AG04449 (cell line): ENCODE measurements at regions not wholly inside any gene's neighbourhood (a gene's known extent, or its start where the extent isn't known, plus 50 kb on each side); places are given as distances from the start of the nearest gene placed in this dataset.
"Not testable (repeated sequence)": the region's sequence is repeated elsewhere in the genome, so short reads cannot be mapped to it uniquely, and the experiment has no call there.

Experiments used
- CTCF ChIA-PET: fragments of 350-600 bp; formaldehyde crosslinking; extraction: SDS; loops from one replicate; lab custom pipeline; 2021; ENCODE audit warnings: antibody characterized with exemption; lab: Yijun Ruan, JAX
- POLR2A ChIA-PET: fragments of 400-600, 350-600 bp; formaldehyde crosslinking; extraction: SDS; loops from one replicate; lab custom pipeline; 2020; ENCODE audit warnings: antibody characterized with exemption, inconsistent platforms; lab: Yijun Ruan, JAX
- DNase-seq: peaks from one replicate; pipeline ENCODE4 v3.0.0-alpha.2; 2010; ENCODE audit warnings: low read depth, low spot score
- H3K4me3 ChIP-seq: 2 replicates; pipeline ENCODE4 v1.5.1; 2011; ENCODE audit warnings: low read depth, mild to moderate bottlenecking, control low read depth, low read length
- TF ChIP-seq, protein P1 (sequence below): IDR thresholded peaks from one replicate; pipeline ENCODE4 v1.5.1; 2011; ENCODE audit warnings: mild to moderate bottlenecking, moderate library complexity, low read length, control low read depth, inconsistent platforms; ENCODE audit not compliant: insufficient read depth; ENCODE audit errors: missing control alignments

DNA sequence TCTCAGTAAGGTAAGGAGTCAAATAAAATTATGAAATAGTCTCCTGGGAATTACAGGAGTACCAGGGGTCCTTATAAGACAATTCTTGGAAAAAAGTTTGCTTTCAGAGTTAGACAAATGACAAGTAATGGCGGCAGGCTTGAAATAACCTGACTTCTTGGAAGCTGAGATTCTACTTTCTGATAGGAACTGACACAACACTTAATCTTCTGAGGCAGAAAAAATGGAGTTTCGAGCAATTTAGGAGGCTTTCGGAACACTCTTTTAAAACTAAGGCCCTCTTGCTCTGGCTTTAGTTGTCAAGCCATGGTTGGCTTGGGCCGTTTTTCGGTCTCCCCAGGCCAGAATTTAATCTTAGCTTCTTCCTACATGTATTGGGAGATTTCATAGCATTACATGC is 260.0 kb downstream of the GATA3 start:
- no peak overlapping the region for H3K4me3 ChIP-seq
- CTCF ChIA-PET = no interaction called here
- POLR2A ChIA-PET = no interaction called here
- DNase-seq = no peak
- TF ChIP-seq, protein P1, sequence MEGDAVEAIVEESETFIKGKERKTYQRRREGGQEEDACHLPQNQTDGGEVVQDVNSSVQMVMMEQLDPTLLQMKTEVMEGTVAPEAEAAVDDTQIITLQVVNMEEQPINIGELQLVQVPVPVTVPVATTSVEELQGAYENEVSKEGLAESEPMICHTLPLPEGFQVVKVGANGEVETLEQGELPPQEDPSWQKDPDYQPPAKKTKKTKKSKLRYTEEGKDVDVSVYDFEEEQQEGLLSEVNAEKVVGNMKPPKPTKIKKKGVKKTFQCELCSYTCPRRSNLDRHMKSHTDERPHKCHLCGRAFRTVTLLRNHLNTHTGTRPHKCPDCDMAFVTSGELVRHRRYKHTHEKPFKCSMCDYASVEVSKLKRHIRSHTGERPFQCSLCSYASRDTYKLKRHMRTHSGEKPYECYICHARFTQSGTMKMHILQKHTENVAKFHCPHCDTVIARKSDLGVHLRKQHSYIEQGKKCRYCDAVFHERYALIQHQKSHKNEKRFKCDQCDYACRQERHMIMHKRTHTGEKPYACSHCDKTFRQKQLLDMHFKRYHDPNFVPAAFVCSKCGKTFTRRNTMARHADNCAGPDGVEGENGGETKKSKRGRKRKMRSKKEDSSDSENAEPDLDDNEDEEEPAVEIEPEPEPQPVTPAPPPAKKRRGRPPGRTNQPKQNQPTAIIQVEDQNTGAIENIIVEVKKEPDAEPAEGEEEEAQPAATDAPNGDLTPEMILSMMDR = no peak

DNA sequence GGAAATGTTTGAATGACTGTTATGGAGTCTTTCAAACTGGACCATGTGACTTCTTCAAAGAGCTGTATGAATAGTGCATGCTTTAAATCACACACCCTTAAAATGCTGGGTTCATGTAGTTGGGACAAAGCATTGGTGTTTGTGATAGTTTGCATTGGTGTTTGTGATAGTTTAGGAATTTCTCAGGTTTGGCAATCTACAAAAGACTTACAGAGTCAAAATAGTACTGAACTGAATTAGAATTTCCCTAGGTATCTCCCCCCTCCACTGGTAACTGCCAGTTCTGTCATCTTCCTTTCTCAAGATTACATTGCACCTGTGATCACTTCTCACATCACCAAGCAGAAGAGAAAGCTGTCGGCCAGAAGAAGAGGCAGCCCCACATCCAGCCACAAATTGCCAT is 261.1 kb downstream of the GATA3 start:
- POLR2A ChIA-PET = no interaction called here
- no peak overlapping the region for H3K4me3 ChIP-seq
- TF ChIP-seq, protein P1 = no peak
- no peak for DNase-seq
- CTCF ChIA-PET = no interaction called here

DNA sequence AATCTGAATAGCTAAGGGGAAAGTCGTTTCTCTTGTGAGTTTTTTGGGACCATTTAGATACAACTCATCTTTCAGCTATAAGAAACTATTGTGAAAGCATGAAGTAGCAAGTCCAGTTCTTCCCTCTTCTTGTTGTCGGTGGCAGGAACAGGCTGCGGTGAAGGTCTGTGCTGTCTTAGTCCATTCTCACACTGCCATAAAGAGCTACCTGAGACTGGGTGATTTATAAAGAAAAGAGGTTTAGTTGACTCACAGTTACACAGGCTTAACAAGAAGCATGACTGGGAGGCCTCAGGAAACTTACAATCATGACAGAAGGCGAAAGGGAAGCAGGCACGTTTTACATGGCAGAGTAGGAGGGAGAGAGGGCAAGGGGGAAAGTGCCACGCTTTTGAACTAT is 261.8 kb downstream of the GATA3 start:
- no peak overlapping the region for H3K4me3 ChIP-seq
- DNase-seq = no peak
- POLR2A ChIA-PET = no interaction called here
- CTCF ChIA-PET = no interaction called here
- TF ChIP-seq, protein P1 = no peak

DNA sequence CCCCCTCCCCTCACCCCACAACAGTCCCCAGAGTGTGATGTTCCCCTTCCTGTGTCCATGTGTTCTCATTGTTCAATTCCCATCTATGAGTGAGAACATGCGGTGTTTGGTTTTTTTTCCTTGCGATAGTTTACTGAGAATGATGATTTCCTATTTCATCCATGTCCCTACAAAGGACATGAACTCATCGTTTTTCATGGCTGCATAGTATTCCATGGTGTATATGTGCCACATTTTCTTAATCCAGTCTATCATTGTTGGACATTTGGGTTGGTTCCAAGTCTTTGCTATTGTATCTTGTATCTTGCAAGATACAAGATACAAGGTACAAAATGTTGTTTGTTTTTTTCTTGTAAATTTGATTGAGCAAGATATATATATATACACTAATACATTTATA is 263.9 kb downstream of the GATA3 start:
- CTCF ChIA-PET, POLR2A ChIA-PET, DNase-seq, H3K4me3 ChIP-seq: not testable (repeated sequence)

DNA sequence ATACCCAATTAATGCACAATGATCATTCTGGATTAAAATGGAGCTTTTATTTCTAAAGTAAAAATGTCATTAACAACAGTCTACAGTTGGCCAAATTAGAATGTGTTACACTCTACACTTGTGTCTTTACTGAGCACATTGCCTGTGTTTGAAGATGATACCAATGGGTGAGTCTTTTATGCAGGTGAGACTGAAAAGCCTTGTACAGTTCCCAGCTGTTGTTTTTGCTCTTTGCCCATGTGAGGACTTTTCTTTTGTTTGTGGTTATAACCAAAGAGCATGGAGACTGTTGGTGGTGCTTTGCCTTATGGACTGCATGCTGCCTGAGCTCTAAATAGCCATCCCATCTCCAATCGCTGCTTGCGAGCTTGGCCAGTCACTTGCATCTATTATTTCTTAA is 264.5 kb downstream of the GATA3 start:
- ChIA-PET CTCF (no interaction called here), POLR2A (no interaction called here)
- TF ChIP-seq, protein P1 = no peak
- no peak for DNase-seq
- no peak overlapping the region for H3K4me3 ChIP-seq

DNA sequence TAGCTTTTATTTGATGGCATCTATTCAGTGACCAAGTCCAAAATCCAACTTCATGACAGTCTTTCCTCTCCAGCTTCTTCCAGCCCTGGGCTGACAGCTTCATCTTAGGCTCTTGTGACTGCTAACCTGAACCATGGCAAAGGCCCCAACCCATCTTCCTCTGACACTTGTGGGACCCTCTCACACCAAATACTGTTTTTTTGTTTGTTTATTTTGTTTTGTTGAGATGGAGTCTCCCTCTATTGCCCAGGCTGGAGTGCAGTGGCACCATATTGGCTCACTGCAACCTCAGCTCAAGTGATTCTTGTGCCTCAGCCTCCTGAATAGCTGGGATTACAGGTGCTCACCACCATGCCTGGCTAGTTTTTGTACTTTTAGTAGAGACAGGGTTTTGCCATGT is 265.2 kb downstream of the GATA3 start:
- POLR2A ChIA-PET = no interaction called here
- no peak overlapping the region for H3K4me3 ChIP-seq
- DNase-seq = no peak
- CTCF ChIA-PET = no interaction called here
- TF ChIP-seq, protein P1 = no peak

DNA sequence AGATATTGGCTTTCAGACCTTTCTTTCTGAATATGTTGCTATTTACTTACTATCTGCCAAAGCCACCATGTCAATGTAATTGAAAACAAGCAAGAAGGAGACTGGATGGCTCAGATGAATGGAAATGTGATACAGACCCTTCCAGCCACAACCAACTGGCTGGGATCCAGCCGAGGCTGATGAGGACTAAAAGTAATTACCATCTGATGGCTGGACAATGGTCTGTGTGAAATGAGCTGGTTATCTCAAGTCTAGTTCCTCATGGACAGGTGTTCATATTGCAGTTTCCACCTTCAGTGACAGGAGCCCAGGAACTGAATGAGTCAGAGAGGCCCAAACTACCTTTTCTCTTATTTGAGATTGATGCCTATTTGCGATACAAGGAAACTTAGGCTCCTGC is 267.5 kb downstream of the GATA3 start:
- CTCF ChIA-PET = no interaction called here
- POLR2A ChIA-PET = no interaction called here
- no peak overlapping the region for H3K4me3 ChIP-seq
- TF ChIP-seq, protein P1 = no peak
- DNase-seq = no peak
